Thoracic aorta (tissue), 2 donors: ENCODE measurements at regions not wholly inside any gene's neighbourhood (a gene's known extent, or its start where the extent isn't known, plus 50 kb on each side); places are given as distances from the start of the nearest gene placed in this dataset.

ENCODE experiments used
- ATAC-seq: fragments of 150-250 bp; one replicate; pipeline ENCODE4 v1.8.0; 2017; ENCODE audit warnings: low read depth; ENCODE audit not compliant: insufficient number of reproducible peaks, low FRiP score
- DNase-seq: peaks from one replicate; pipeline ENCODE4 v3.0.0-alpha.2; 2020; ENCODE audit warnings: low spot score
- H3K27ac ChIP-seq, 2 donors: fragments of 200-600 bp; sonication (generic); 1 replicate in 1 of 2; 2 replicates in 1 of 2; pipeline ENCODE4 v1.5.1; 2016; ENCODE audit warnings: mild to moderate bottlenecking in 2 of 2, moderate library complexity in 2 of 2
- H3K27me3 ChIP-seq: fragments of 200-600 bp; sonication (generic); replicated peaks from 2 replicates; pipeline ENCODE4 v1.6.0; 2016; ENCODE audit warnings: mild to moderate bottlenecking; ENCODE audit not compliant: insufficient read depth
- H3K36me3 ChIP-seq: fragments of 200-600 bp; sonication (generic); one replicate; pipeline ENCODE4 v1.5.1; 2016
- H3K4me1 ChIP-seq, 2 donors: fragments of 200-600 bp; sonication (generic); 1 replicate in 1 of 2; 2 replicates in 1 of 2; pipeline versions ENCODE4 v1.5.1 to v1.6.0; 2016; ENCODE audit warnings: low read depth in 2 of 2, mild to moderate bottlenecking in 1 of 2; ENCODE audit not compliant: control insufficient read depth in 1 of 2
- H3K4me3 ChIP-seq: fragments of 200-600 bp; sonication (generic); 2 replicates; pipeline ENCODE4 v1.5.1; 2016; ENCODE audit warnings: mild to moderate bottlenecking
- H3K9me3 ChIP-seq: fragments of 200-600 bp; sonication (generic); 2 replicates; pipeline ENCODE4 v1.5.1; 2016
- CTCF ChIP-seq: fragments of 200-600 bp; sonication (generic); IDR thresholded peaks from one replicate; pipeline ENCODE4 v1.5.1; 2019; ENCODE audit warnings: antibody characterized with exemption

DNA sequence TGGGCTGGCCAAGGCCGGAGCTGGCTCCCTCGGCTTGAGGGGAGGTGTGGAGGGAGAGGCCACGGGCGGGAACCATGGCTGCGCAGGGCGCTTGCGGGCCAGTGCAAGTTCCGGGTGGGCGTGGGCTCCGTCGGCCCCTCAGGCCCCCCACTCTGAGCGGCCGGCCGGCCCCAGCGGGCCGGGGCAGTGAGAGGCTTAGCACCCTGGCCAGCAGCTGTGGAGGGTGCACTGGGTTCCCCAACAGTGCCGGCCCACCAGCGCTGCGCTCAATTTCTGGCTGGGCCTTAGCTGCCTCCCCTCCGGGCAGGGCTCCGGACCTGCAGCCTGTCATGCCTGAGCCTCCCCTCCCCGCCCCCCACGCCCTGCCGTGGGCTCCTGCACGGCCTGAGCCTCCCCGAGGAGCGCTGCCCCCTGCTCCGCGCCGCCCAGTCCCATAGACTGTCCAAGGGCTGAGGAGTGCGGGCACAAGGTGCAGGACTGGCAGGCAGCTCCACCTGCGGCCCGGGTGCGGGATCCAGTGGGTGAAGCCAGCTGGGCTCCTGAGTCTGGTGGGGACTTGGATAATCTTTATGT, 184.2 kb downstream of the ATPSCKMT start:
- no peak overlapping the region for H3K27ac ChIP-seq
- H3K4me3 ChIP-seq, result no peak overlapping the region
- TF ChIP-seq CTCF, result no peak
- DNase-seq, result no peak
- no peaks in the 10 kb centered on the region for H3K4me1 ChIP-seq
- no peaks in the 10 kb centered on the region for H3K36me3 ChIP-seq
- no peaks in the 10 kb centered on the region for H3K27me3 ChIP-seq
- H3K9me3 ChIP-seq, result no peaks in the 10 kb centered on the region
- no peak for ATAC-seq

DNA sequence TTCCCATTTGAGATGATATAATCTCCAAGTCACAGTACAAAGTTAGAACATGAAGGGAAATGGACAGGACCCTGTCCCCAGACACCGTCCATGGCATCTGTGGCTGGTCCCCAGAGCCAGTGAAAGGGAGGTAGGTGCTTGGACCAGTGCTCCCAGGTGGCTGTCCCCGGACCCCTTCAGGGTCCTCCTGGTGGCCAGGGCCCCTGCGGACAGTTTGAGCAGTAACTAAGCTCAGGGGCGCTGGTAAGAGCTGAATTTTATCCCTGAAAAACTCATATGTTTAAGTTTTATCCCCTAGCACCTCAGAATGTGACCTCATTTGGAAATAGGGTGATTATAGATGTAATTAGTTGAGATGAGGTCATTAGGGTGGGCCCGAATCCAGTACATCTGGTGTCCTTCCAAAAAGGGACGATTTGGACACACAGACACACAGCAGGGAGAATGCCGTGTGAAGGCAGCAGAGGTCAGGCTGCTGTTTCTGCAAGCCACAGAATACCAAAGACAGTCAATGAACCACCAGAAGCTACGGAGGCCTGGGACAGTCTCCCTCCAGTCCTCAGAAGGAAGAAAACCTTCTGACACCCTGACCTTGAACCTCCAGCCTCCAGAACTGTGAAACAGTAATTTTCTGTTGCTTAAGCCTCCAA, 185.0 kb downstream of the ATPSCKMT start:
- H3K27me3 ChIP-seq, result no peaks in the 10 kb centered on the region
- H3K36me3 ChIP-seq, result no peaks in the 10 kb centered on the region
- no peak overlapping the region for H3K27ac ChIP-seq
- no peaks in the 10 kb centered on the region for H3K9me3 ChIP-seq
- H3K4me1 ChIP-seq, result no peaks in the 10 kb centered on the region
- DNase-seq (no peak), ATAC-seq (no peak)
- H3K4me3 ChIP-seq, result no peak overlapping the region
- TF ChIP-seq CTCF, result no peak

DNA sequence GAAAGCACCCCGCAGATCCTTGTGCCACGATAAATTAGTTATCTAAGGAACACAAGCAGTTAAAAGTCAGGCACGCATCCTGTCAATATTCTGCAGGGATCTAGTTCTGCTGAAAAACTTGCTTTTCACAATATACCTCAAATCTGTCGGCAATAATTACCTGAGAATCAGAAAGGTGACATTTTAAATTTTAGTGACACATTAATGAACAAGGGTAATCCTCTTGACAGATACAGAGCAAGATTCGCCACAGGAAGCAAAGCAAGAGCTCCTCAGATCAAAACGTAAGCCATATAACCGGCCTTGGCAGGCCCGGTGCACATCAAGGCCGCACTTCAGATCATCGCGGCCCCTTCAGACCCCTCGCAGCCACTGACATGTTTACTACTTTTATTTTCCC, 185.7 kb downstream of the ATPSCKMT start:
- H3K27me3 ChIP-seq, result no peaks in the 10 kb centered on the region
- no peaks in the 10 kb centered on the region for H3K4me1 ChIP-seq
- H3K4me3 ChIP-seq, result no peak overlapping the region
- H3K9me3 ChIP-seq, result no peaks in the 10 kb centered on the region
- H3K36me3 ChIP-seq, result no peaks in the 10 kb centered on the region
- ATAC-seq (no peak), DNase-seq (no peak)
- no peak for TF ChIP-seq CTCF
- H3K27ac ChIP-seq, result no peak overlapping the region

DNA sequence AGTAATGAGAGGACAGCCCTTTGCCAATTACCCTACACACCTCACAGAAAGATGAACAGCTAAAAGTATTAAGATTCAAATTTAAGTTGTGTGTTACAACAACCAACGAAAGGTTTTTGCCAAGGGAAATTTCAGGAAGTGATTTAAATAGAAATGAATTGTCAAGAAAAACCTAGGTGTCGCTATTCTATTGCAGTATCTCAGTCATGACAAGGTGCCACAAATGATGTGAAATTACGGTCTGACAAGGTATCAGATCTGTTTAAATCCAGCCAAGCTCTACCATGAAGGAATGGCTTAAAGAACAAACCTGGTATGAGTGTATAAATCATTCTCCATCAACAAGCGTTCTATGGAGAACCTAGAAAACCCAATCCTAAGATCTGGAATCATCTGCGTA, 189.7 kb downstream of the ATPSCKMT start:
- Histone ChIP-seq H3K27ac (no peak overlapping the region), H3K36me3 (no peaks in the 10 kb centered on the region), H3K4me3 (no peak overlapping the region), H3K9me3 (no peaks in the 10 kb centered on the region), H3K4me1 (no peaks in the 10 kb centered on the region), H3K27me3 (no peaks in the 10 kb centered on the region)
- no peak for ATAC-seq
- TF ChIP-seq CTCF, result no peak
- DNase-seq, result no peak

DNA sequence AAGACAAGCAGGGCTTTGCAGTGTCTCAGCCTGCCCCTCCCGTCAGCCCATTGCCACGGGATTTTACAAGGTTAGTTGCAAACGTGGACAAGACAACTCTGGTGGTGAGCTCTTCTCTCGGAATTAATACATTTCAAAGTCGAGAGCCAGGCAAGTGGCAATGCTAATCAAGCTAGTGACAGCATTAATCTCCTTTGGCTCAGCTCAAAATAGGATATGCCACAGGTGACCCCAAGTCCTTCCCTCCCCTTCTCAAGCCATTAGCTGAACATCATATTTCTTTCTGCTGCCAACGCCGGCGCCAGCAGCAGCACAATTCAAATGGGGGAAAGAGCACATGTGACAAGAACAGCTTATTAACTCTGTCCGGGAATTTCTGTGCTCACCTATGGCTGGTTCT, 190.1 kb downstream of the ATPSCKMT start:
- ATAC-seq, result no peak
- Histone ChIP-seq H3K27me3 (no peaks in the 10 kb centered on the region), H3K4me1 (no peaks in the 10 kb centered on the region), H3K9me3 (no peaks in the 10 kb centered on the region), H3K4me3 (no peak overlapping the region), H3K36me3 (no peaks in the 10 kb centered on the region), H3K27ac (no peak overlapping the region)
- no peak for TF ChIP-seq CTCF
- DNase-seq, result no peak
